ENCODE measurements at regions not wholly inside any gene's neighbourhood (a gene's known extent, or its start where the extent isn't known, plus 50 kb on each side); places are given as distances from the start of the nearest gene placed in this dataset.

- Histone ChIP-seq H3K4me3 (no peak overlapping the region), H3K36me3 (no peaks in the 10 kb centered on the region), H3K27me3 (no peaks in the 10 kb centered on the region), H3K4me1 (no peaks in the 10 kb centered on the region), H3K9me3 (no peaks in the 10 kb centered on the region), H3K27ac (no peak overlapping the region), H3K9ac (ENCODE audit: low read depth in 2 of 2, low read length in 2 of 2) (no peak overlapping the region)
- intact Hi-C loops (cut with DNase I): no loop called here
- DNase-seq: no peak
- TF ChIP-seq, protein P1, sequence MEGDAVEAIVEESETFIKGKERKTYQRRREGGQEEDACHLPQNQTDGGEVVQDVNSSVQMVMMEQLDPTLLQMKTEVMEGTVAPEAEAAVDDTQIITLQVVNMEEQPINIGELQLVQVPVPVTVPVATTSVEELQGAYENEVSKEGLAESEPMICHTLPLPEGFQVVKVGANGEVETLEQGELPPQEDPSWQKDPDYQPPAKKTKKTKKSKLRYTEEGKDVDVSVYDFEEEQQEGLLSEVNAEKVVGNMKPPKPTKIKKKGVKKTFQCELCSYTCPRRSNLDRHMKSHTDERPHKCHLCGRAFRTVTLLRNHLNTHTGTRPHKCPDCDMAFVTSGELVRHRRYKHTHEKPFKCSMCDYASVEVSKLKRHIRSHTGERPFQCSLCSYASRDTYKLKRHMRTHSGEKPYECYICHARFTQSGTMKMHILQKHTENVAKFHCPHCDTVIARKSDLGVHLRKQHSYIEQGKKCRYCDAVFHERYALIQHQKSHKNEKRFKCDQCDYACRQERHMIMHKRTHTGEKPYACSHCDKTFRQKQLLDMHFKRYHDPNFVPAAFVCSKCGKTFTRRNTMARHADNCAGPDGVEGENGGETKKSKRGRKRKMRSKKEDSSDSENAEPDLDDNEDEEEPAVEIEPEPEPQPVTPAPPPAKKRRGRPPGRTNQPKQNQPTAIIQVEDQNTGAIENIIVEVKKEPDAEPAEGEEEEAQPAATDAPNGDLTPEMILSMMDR (IDR thresholded peaks at IDR 0.05): no peak
Observed at GRCh38 chr14:53378142-53378541, 225.0 kb upstream of the DDHD1 start.

- no peaks in the 10 kb centered on the region for H3K9me3 ChIP-seq
- H3K36me3 ChIP-seq: no peaks in the 10 kb centered on the region
- H3K27ac ChIP-seq: no peak overlapping the region
- DNase-seq: no peak
- H3K9ac ChIP-seq (ENCODE audit: low read depth in 2 of 2, low read length in 2 of 2): no peak overlapping the region
- no peaks in the 10 kb centered on the region for H3K4me1 ChIP-seq
- TF ChIP-seq, protein P1 (IDR thresholded peaks at IDR 0.05): no peak
- H3K4me3 ChIP-seq: no peak overlapping the region
- H3K27me3 ChIP-seq: no peaks in the 10 kb centered on the region
- intact Hi-C loops (cut with DNase I): no loop called here
Observed at GRCh38 chr14:53376064-53376463, 222.9 kb upstream of the DDHD1 start.

GRCh38 chr14:53375599-53375998 lies 222.5 kb upstream of the DDHD1 start:
- TF ChIP-seq, protein P1 (IDR thresholded peaks at IDR 0.05): no peak
- Histone ChIP-seq H3K4me3 (no peak overlapping the region), H3K36me3 (no peaks in the 10 kb centered on the region), H3K9me3 (no peaks in the 10 kb centered on the region), H3K9ac (ENCODE audit: low read depth in 2 of 2, low read length in 2 of 2) (no peak overlapping the region), H3K27ac (no peak overlapping the region), H3K27me3 (no peaks in the 10 kb centered on the region), H3K4me1 (no peaks in the 10 kb centered on the region)
- no peak for DNase-seq
- intact Hi-C loops (cut with DNase I): no loop called here

DNA sequence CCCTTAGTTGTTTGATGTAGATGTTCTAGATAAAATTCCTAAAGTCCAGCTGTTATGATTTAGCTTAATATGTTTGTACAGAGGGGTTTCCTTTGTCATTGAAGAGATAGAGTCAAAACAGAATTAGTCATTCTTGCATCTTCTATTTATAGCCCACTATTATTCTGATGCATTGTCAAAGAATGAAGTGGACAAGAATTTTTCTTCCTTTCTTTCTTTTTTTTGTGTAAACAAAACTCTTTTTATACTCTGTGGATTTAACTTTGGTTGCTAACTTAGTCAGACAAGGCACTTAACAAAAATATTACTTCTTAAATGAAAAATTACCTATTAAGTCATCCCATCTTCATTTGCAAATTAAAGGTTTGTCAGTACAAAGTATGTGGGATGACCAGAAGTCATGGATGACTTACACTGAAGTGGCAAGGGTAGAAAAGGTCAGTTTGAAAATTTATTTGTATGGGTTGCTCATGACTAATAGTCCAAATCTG lies 215.6 kb upstream of the DDHD1 start:
- no peak for DNase-seq
- Histone ChIP-seq H3K36me3 (no peaks in the 10 kb centered on the region), H3K27ac (peak overlapping the region; percentile 4), H3K9ac (ENCODE audit: low read depth in 2 of 2, low read length in 2 of 2) (no peak overlapping the region), H3K4me3 (no peak overlapping the region), H3K27me3 (no peaks in the 10 kb centered on the region), H3K4me1 (no peaks in the 10 kb centered on the region), H3K9me3 (no peaks in the 10 kb centered on the region)
- intact Hi-C loops (cut with DNase I): no loop called here
- TF ChIP-seq, protein P1 (IDR thresholded peaks at IDR 0.05): no peak

- Histone ChIP-seq H3K9me3 (no peaks in the 10 kb centered on the region), H3K27ac (peak overlapping the region; percentile 4), H3K9ac (ENCODE audit: low read depth in 2 of 2, low read length in 2 of 2) (no peak overlapping the region), H3K27me3 (no peaks in the 10 kb centered on the region), H3K36me3 (no peaks in the 10 kb centered on the region), H3K4me1 (no peaks in the 10 kb centered on the region), H3K4me3 (no peak overlapping the region)
- DNase-seq: no peak
- TF ChIP-seq, protein P1 (IDR thresholded peaks at IDR 0.05): no peak
- intact Hi-C loops (cut with DNase I): no loop called here
Observed at GRCh38 chr14:53368066-53368465, 214.9 kb upstream of the DDHD1 start.

DNA sequence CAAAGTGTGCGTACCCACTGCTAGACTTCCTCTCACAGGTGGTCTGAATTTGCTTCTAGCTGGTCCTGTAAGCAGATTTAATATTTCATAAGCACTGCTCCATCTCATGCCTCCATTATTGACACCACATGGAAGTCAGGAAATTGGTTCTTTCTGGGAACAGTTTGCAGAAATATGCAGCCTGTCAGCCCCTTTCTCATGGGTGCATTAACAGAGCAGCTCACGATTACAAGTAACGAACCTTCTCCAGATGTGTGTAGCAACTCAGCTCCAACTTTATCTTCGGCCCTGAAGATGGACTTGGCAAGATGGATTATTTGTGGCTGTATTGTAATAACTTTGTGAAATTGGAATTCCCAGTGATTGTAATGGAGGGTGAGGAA lies 214.5 kb upstream of the DDHD1 start:
- Histone ChIP-seq H3K27me3 (no peaks in the 10 kb centered on the region), H3K4me3 (no peak overlapping the region), H3K9me3 (no peaks in the 10 kb centered on the region), H3K9ac (ENCODE audit: low read depth in 2 of 2, low read length in 2 of 2) (no peak overlapping the region), H3K36me3 (no peaks in the 10 kb centered on the region), H3K4me1 (no peaks in the 10 kb centered on the region), H3K27ac (no peak overlapping the region)
- intact Hi-C loops (cut with DNase I): no loop called here
- no peak for DNase-seq
- TF ChIP-seq, protein P1 (IDR thresholded peaks at IDR 0.05): no peak

Data from colonic mucosa (tissue), 4 donors.